Vagina (tissue), 2 donors: ENCODE measurements at regions not wholly inside any gene's neighbourhood (a gene's known extent, or its start where the extent isn't known, plus 50 kb on each side); places are given as distances from the start of the nearest gene placed in this dataset.

ENCODE experiments used
- DNase-seq, 2 donors: peaks; one replicate each; pipeline ENCODE4 v3.0.0-alpha.2; 2017; ENCODE audit errors: extremely low spot score in 2 of 2
- H3K27ac ChIP-seq: fragments of 200-600 bp; sonication (generic); one replicate; pipeline ENCODE4 v1.5.1; 2019
- H3K27me3 ChIP-seq: fragments of 200-600 bp; sonication (generic); one replicate; pipeline ENCODE4 v1.5.1; 2019
- H3K36me3 ChIP-seq, 2 donors: fragments of 200-600 bp; sonication (generic); one replicate each; pipeline ENCODE4 v1.5.1; 2017 to 2019
- H3K4me1 ChIP-seq: fragments of 200-600 bp; sonication (generic); one replicate; pipeline ENCODE4 v1.5.1; 2019
- H3K4me3 ChIP-seq, 2 donors: fragments of 200-600 bp; sonication (generic); 1 replicate in 1 of 2; 2 replicates in 1 of 2; pipeline ENCODE4 v1.5.1; 2016 to 2019
- H3K9me3 ChIP-seq: fragments of 200-600 bp; sonication (generic); one replicate; pipeline ENCODE4 v1.5.1; 2019
- CTCF ChIP-seq, 3 experiments: fragments of 450-650 bp in 2 of 3; fragments of 200-600 bp in 1 of 3; sonication (generic) in 1 of 3; IDR thresholded peaks; one replicate each; pipeline ENCODE4 v1.5.1; 2017 to 2019; ENCODE audit warnings: antibody characterized with exemption in 3 of 3, mild to moderate bottlenecking in 2 of 3, moderate library complexity in 2 of 3
- POLR2A ChIP-seq, 2 donors: fragments of 450-650 bp; IDR thresholded peaks; one replicate each; pipeline ENCODE4 v1.6.1; 2017; ENCODE audit warnings: antibody characterized with exemption in 2 of 2, mild to moderate bottlenecking in 2 of 2, moderate library complexity in 2 of 2
- POLR2AphosphoS5 ChIP-seq, 2 donors: sonication (generic); formaldehyde crosslinking; IDR thresholded peaks; one replicate each; pipeline ENCODE4 v1.9.0; 2017; ENCODE audit warnings: antibody characterized with exemption in 2 of 2, mild to moderate bottlenecking in 2 of 2, low read depth in 1 of 2; ENCODE audit not compliant: insufficient read depth in 1 of 2
- intact Hi-C: fragments of 100-400 bp; cut with DNase I; formaldehyde crosslinking; loops from one replicate; pipeline ENCODE4 v1.15.1; 2023

GRCh38 chr3:194962056-194962455, 276.4 kb downstream of the FAM43A start:
- H3K27me3 ChIP-seq, result no peaks in the 10 kb centered on the region
- DNase-seq, result peak; percentile 13 to 55
- no peaks in the 10 kb centered on the region for H3K4me1 ChIP-seq
- no peaks in the 10 kb centered on the region for H3K36me3 ChIP-seq
- H3K9me3 ChIP-seq, result no peaks in the 10 kb centered on the region
- intact Hi-C loops, result no loop called here
- H3K27ac ChIP-seq, result no peak overlapping the region
- TF ChIP-seq POLR2A (IDR thresholded peaks at IDR 0.05) (no peak), CTCF (IDR thresholded peaks at IDR 0.05) (no peak), POLR2AphosphoS5 (IDR thresholded peaks at IDR 0.05; ENCODE audit: insufficient read depth in 1 of 2, low read depth in 1 of 2) (no peak)
- no peak overlapping the region for H3K4me3 ChIP-seq

- Histone ChIP-seq H3K36me3 (no peaks in the 10 kb centered on the region), H3K4me3 (no peak overlapping the region), H3K27me3 (no peaks in the 10 kb centered on the region), H3K27ac (no peak overlapping the region), H3K4me1 (no peaks in the 10 kb centered on the region), H3K9me3 (no peaks in the 10 kb centered on the region)
- peak in 1 of 2 donors; percentile 25 for DNase-seq
- TF ChIP-seq CTCF (IDR thresholded peaks at IDR 0.05), result no peak
- no peak for TF ChIP-seq POLR2A (IDR thresholded peaks at IDR 0.05)
- no peak for TF ChIP-seq POLR2AphosphoS5 (IDR thresholded peaks at IDR 0.05; ENCODE audit: insufficient read depth in 1 of 2, low read depth in 1 of 2)
- intact Hi-C loops, result no loop called here
Measured at GRCh38 chr3:194964809-194965208, 279.1 kb downstream of the FAM43A start.

GRCh38 chr3:194967151-194968117, 281.8 kb downstream of the FAM43A start:
- peak; percentile 58 to 62 for DNase-seq
- H3K27ac ChIP-seq, result no peak overlapping the region
- no peaks in the 10 kb centered on the region for H3K36me3 ChIP-seq
- TF ChIP-seq POLR2A (IDR thresholded peaks at IDR 0.05) (no peak), CTCF (IDR thresholded peaks at IDR 0.05) (no peak), POLR2AphosphoS5 (IDR thresholded peaks at IDR 0.05; ENCODE audit: insufficient read depth in 1 of 2, low read depth in 1 of 2) (no peak)
- intact Hi-C loops, result no loop called here
- H3K9me3 ChIP-seq, result no peaks in the 10 kb centered on the region
- H3K27me3 ChIP-seq, result no peaks in the 10 kb centered on the region
- H3K4me3 ChIP-seq, result no peak overlapping the region
- H3K4me1 ChIP-seq, result no peaks in the 10 kb centered on the region

GRCh38 chr3:194970066-194970465, 284.4 kb downstream of the FAM43A start:
- DNase-seq, result no peak
- Histone ChIP-seq H3K4me3 (no peak overlapping the region), H3K4me1 (no peaks in the 10 kb centered on the region), H3K27ac (no peak overlapping the region), H3K9me3 (no peaks in the 10 kb centered on the region), H3K27me3 (no peaks in the 10 kb centered on the region), H3K36me3 (no peaks in the 10 kb centered on the region)
- TF ChIP-seq POLR2A (IDR thresholded peaks at IDR 0.05), result no peak
- intact Hi-C loops, result no loop called here

GRCh38 chr3:194971009-194971408, 285.3 kb downstream of the FAM43A start:
- no peak for TF ChIP-seq POLR2A (IDR thresholded peaks at IDR 0.05)
- no peak for TF ChIP-seq POLR2AphosphoS5 (IDR thresholded peaks at IDR 0.05; ENCODE audit: insufficient read depth in 1 of 2, low read depth in 1 of 2)
- no peak for TF ChIP-seq CTCF (IDR thresholded peaks at IDR 0.05)
- no peak overlapping the region for H3K4me3 ChIP-seq
- H3K36me3 ChIP-seq, result no peaks in the 10 kb centered on the region
- intact Hi-C loops, result no loop called here
- H3K9me3 ChIP-seq, result no peaks in the 10 kb centered on the region
- H3K27ac ChIP-seq, result no peak overlapping the region
- no peaks in the 10 kb centered on the region for H3K27me3 ChIP-seq
- peak; percentile 43 to 78 for DNase-seq
- no peaks in the 10 kb centered on the region for H3K4me1 ChIP-seq
